ENCODE measurements at regions not wholly inside any gene's neighbourhood (a gene's known extent, or its start where the extent isn't known, plus 50 kb on each side); places are given as distances from the start of the nearest gene placed in this dataset.

GRCh38 chr13:28564030-28564429 lies 69.1 kb upstream of the FLT1 start:
- Histone ChIP-seq H3K14ac (ENCODE audit: insufficient read depth, low read length) (no peak overlapping the region; the same call in 1 of the 2 replicates), H3K23me2 (ENCODE audit: insufficient read length, low read depth, low read length, poor library complexity, severe bottlenecking) (no peaks in the 10 kb centered on the region), H4K8ac (replicated peaks; ENCODE audit: insufficient read length, low read depth, low read length) (no peak overlapping the region), H3K27me3 (ENCODE audit: insufficient read depth, low read length) (no peaks in the 10 kb centered on the region), H3K4ac (ENCODE audit: low read depth, low read length) (no peak overlapping the region), H3K9ac (ENCODE audit: extremely low read depth, insufficient read length, low read length) (no peak overlapping the region), H3T11ph (ENCODE audit: low read length) (no peak overlapping the region), H3K79me2 (ENCODE audit: insufficient read depth, low read length) (no peaks in the 10 kb centered on the region), H3K27ac (ENCODE audit: insufficient read length, low read depth, low read length) (no peak overlapping the region), H3K23ac (ENCODE audit: insufficient read length, low read depth, low read length) (no peak overlapping the region), H2BK12ac (ENCODE audit: insufficient read length, low read depth, low read length) (no peak overlapping the region), H4K5ac (ENCODE audit: insufficient read length, low read depth, low read length) (no peak overlapping the region), H3K4me1 (ENCODE audit: insufficient read depth, low read length) (no peaks in the 10 kb centered on the region), H2BK120ac (ENCODE audit: low read depth, low read length, poor library complexity, severe bottlenecking) (no peak overlapping the region), H4K20me1 (ENCODE audit: control insufficient read depth, insufficient read depth, insufficient read length) (no peaks in the 10 kb centered on the region), H2AK5ac (ENCODE audit: insufficient read length, low read length) (no peak overlapping the region), H2BK5ac (ENCODE audit: insufficient read length, low read length) (no peak overlapping the region), H4K91ac (ENCODE audit: insufficient read length, low read depth, low read length) (no peak overlapping the region), H3K79me1 (ENCODE audit: insufficient read depth, low read depth, low read length, poor library complexity, severe bottlenecking) (no peaks in the 10 kb centered on the region), H3K56ac (ENCODE audit: insufficient read length, low read depth, low read length) (no peak overlapping the region), H3K4me2 (ENCODE audit: insufficient read depth, insufficient read length, low read length) (no peak overlapping the region), H2AFZ (ENCODE audit: low read length) (no peak overlapping the region), H3K9me3 (ENCODE audit: control insufficient read depth, low read depth, low read length) (no peaks in the 10 kb centered on the region), H3K18ac (ENCODE audit: insufficient read length, low read depth, low read length) (no peak overlapping the region), H2BK15ac (ENCODE audit: low read depth, low read length) (no peak overlapping the region), H2BK20ac (ENCODE audit: low read depth, low read length, poor library complexity, severe bottlenecking) (no peak overlapping the region)
- H3K4me1 Mint-ChIP-seq = peaks cover 12 to 13% of the 10 kb centered on the region in 2 experiments
- H3K27me3 Mint-ChIP-seq (ENCODE audit: low read depth) = no peaks in the 10 kb centered on the region; the same call in none of the 2 replicates
- DNase-seq = no peak
- no peak overlapping the region for H3K27ac Mint-ChIP-seq
- no peaks in the 10 kb centered on the region for H3K9me3 Mint-ChIP-seq
- no peak for TF ChIP-seq CTCF (conservative IDR thresholded peaks at IDR 0.05)
- no peak overlapping the region for H3K4me3 Mint-ChIP-seq
- H3K36me3 Mint-ChIP-seq (ENCODE audit: insufficient read depth in 1 of 3, low read depth in 3 of 3) = no peaks in the 10 kb centered on the region
- no CpG with 5 or more reads among the region's 10 CpGs for WGBS (ENCODE audit: extremely low coverage, insufficient read length, low lambda C conversion rate)

Measured in H9 (cell line).